Stromal cell of bone marrow (primary cell): ENCODE measurements at regions not wholly inside any gene's neighbourhood (a gene's known extent, or its start where the extent isn't known, plus 50 kb on each side); places are given as distances from the start of the nearest gene placed in this dataset.
A peak's percentile ranks its signal among the peaks of the same experiment; 100 is the strongest.

Experiments used
- DNase-seq: peaks from one replicate; pipeline ENCODE4 v3.0.0-alpha.2; 2012; ENCODE audit warnings: low read depth

- no peak for DNase-seq
These were observed 733.6 kb upstream of the MAN1A1 start for GRCh38 chr6:120083186-120083585.

GRCh38 chr6:120077489-120077888, 727.9 kb upstream of the MAN1A1 start:
- no peak for DNase-seq

- DNase-seq: no peak
These were observed 708.8 kb upstream of the MAN1A1 start for GRCh38 chr6:120058410-120058809.

- DNase-seq: no peak
These were observed 706.5 kb upstream of the MAN1A1 start for GRCh38 chr6:120056085-120056484.

- DNase-seq: no peak
These were observed 705.5 kb upstream of the MAN1A1 start for GRCh38 chr6:120055071-120055470.

- DNase-seq: no peak
These were observed 690.1 kb upstream of the MAN1A1 start for GRCh38 chr6:120039664-120040063.

GRCh38 chr6:120031837-120032236, 682.3 kb upstream of the MAN1A1 start:
- DNase-seq: no peak

- DNase-seq: no peak
These were observed 677.2 kb upstream of the MAN1A1 start for GRCh38 chr6:120026791-120027190.

GRCh38 chr6:120010075-120010474, 660.5 kb upstream of the MAN1A1 start:
- no peak for DNase-seq

- DNase-seq: no peak
These were observed 655.9 kb upstream of the MAN1A1 start for GRCh38 chr6:120005292-120005976.

GRCh38 chr6:119986934-119987549, 637.5 kb upstream of the MAN1A1 start:
- DNase-seq: no peak

GRCh38 chr6:119985952-119986736, 636.6 kb upstream of the MAN1A1 start:
- no peak for DNase-seq

- no peak for DNase-seq
These were observed 631.2 kb upstream of the MAN1A1 start for GRCh38 chr6:119980802-119981201.

GRCh38 chr6:119979862-119980261, 630.3 kb upstream of the MAN1A1 start:
- no peak for DNase-seq

GRCh38 chr6:119978274-119978889, 628.8 kb upstream of the MAN1A1 start:
- DNase-seq: peak; percentile 17

GRCh38 chr6:119974430-119975159, 625.0 kb upstream of the MAN1A1 start:
- no peak for DNase-seq

- no peak for DNase-seq
These were observed 616.9 kb upstream of the MAN1A1 start for GRCh38 chr6:119966484-119966883.

GRCh38 chr6:119965900-119966299, 616.3 kb upstream of the MAN1A1 start:
- no peak for DNase-seq

- DNase-seq: no peak
These were observed 615.4 kb upstream of the MAN1A1 start for GRCh38 chr6:119965008-119965407.

GRCh38 chr6:119962505-119962904, 612.9 kb upstream of the MAN1A1 start:
- DNase-seq: no peak

GRCh38 chr6:119961450-119961849, 611.9 kb upstream of the MAN1A1 start:
- no peak for DNase-seq

- no peak for DNase-seq
These were observed 610.9 kb upstream of the MAN1A1 start for GRCh38 chr6:119960456-119960855.
